Activated B cell treated with CpG ODN at 0.5 μM for 24 hours (primary cell): ENCODE measurements at regions not wholly inside any gene's neighbourhood (a gene's known extent, or its start where the extent isn't known, plus 50 kb on each side); places are given as distances from the start of the nearest gene placed in this dataset.

ENCODE experiments used
- ATAC-seq: fragments of 200-7000 bp; cut with Tn5 transposase; one replicate; pipeline ENCODE4 v1.10.0; 2021; ENCODE audit warnings: low read depth, mild to moderate bottlenecking, moderate library complexity
- CTCF ChIA-PET: fragments of 350-600 bp; sonication (Branson Sonifier 250); formaldehyde crosslinking; loops from one replicate; lab custom pipeline; 2021; ENCODE audit warnings: antibody characterized with exemption; lab: Charles Lee
- POLR2A ChIA-PET: fragments of 350-600 bp; sonication (Branson Sonifier 250); formaldehyde crosslinking; loops from one replicate; lab custom pipeline; 2021; ENCODE audit warnings: antibody characterized with exemption; lab: Charles Lee
- DNase-seq: peaks from one replicate; pipeline ENCODE4 v3.0.0; 2022
- H3K27ac Mint-ChIP-seq: one replicate; pipeline ENCODE4 v1.8.0; 2020; ENCODE audit warnings: mixed read lengths
- H3K27me3 Mint-ChIP-seq: one replicate; pipeline ENCODE4 v1.8.0; 2021; ENCODE audit warnings: mixed read lengths
- H3K36me3 Mint-ChIP-seq: one replicate; pipeline ENCODE4 v1.8.0; 2021; ENCODE audit warnings: low read depth, mixed read lengths
- H3K4me1 Mint-ChIP-seq: one replicate; pipeline ENCODE4 v1.8.0; 2021; ENCODE audit warnings: mixed read lengths
- H3K4me3 Mint-ChIP-seq: one replicate; pipeline ENCODE4 v1.8.0; 2020; ENCODE audit warnings: mild to moderate bottlenecking, mixed read lengths
- H3K9me3 Mint-ChIP-seq: one replicate; pipeline ENCODE4 v1.8.0; 2020; ENCODE audit warnings: mixed read lengths
- intact Hi-C: fragments of 100-400 bp; cut with micrococcal nuclease; formaldehyde crosslinking; loops from one replicate; pipeline ENCODE4 v1.15.1; 2024
- TF ChIP-seq, protein P1 (sequence below): fragments of 200-600 bp; IDR thresholded peaks from one replicate; pipeline ENCODE4 v1.8.0; 2022; ENCODE audit warnings: antibody characterized with exemption, mild to moderate bottlenecking

DNA sequence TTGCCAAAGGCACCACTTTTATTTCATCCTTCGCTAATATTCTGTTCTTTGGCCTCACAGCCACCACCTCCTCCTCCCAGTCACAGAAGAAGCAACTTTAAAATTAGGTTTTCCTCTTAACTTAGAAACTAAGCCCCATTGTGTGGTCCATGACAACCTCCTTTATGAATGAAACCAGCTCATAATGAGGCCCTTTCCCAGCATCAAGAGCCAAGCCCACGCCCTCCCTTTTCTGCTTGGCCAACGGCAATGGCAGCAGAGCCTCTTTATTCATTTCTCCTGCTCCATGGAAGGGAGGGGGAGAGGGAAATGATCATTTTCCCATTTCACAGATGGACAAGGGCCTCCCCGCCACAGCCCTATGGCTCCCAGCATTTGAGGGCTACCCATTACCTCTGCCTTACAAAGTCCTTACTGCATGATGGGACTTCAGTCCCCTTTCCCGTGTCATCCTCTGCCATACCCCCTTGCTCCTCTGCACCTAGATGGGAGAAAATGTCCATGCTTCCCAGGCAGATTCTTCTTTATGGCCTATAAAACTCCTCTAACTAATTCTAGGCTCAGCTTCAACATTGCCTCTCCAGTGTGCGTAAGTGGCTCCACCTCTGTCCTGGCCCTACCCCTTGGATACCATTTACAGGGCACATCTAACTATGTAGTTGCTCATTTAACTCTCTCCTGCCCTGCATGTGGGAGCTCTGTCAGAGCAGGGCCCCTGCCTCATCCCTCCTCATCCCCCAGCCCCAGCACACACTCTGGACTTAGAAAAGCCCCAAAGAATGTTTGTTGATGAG, 475.5 kb downstream of the RPS24 start:
- H3K9me3 Mint-ChIP-seq, result no peaks in the 10 kb centered on the region
- ChIA-PET CTCF (no interaction called here), POLR2A (no interaction called here)
- H3K36me3 Mint-ChIP-seq, result no peaks in the 10 kb centered on the region
- no peak overlapping the region for H3K4me3 Mint-ChIP-seq
- intact Hi-C loops, result no loop called here
- H3K4me1 Mint-ChIP-seq, result no peaks in the 10 kb centered on the region
- TF ChIP-seq, protein P1, sequence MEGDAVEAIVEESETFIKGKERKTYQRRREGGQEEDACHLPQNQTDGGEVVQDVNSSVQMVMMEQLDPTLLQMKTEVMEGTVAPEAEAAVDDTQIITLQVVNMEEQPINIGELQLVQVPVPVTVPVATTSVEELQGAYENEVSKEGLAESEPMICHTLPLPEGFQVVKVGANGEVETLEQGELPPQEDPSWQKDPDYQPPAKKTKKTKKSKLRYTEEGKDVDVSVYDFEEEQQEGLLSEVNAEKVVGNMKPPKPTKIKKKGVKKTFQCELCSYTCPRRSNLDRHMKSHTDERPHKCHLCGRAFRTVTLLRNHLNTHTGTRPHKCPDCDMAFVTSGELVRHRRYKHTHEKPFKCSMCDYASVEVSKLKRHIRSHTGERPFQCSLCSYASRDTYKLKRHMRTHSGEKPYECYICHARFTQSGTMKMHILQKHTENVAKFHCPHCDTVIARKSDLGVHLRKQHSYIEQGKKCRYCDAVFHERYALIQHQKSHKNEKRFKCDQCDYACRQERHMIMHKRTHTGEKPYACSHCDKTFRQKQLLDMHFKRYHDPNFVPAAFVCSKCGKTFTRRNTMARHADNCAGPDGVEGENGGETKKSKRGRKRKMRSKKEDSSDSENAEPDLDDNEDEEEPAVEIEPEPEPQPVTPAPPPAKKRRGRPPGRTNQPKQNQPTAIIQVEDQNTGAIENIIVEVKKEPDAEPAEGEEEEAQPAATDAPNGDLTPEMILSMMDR, result no peak
- peaks cover 15% of the 10 kb centered on the region for H3K27me3 Mint-ChIP-seq
- ATAC-seq, result no peak
- H3K27ac Mint-ChIP-seq, result no peak overlapping the region
- no peak for DNase-seq

DNA sequence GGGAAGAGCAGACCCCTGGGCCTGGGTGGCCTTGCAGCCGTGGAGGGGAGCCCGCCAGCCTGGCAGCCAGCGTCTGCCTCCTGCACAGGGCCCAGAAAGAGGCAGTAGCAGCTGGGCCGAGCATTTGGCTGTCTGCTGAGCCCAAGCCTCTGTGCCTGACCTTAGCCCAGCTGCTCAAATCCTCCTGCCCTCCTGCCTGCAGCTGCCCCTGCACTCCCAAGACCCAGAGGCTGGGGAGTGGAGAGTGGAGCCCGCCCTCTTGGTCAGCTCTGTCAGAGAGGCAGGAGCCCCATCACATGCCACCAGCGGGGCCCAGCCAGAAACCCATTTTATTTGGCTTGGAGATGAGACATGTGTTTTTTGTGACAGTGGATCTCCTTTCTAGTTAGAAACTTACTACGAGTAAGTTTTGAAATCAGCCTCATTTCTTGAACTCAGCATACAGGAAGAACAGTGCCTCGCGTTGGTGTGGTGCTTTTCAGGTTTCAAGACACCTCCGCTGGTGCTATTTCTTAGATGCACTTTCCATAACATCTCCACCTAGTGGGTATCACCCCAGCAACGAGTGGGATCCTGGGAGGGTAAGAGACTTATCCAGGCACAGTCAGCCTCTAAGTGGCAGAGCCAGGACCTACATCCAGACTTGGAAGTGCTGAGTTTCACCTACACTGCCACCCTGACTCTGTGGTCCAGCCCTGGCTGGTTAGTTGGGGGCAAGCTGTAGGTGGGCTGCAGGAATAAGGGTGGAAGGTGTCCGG, 477.1 kb downstream of the RPS24 start:
- Mint-ChIP-seq H3K27me3 (peaks cover 11% of the 10 kb centered on the region), H3K36me3 (no peaks in the 10 kb centered on the region), H3K27ac (no peak overlapping the region), H3K4me3 (no peak overlapping the region), H3K4me1 (no peaks in the 10 kb centered on the region), H3K9me3 (no peaks in the 10 kb centered on the region)
- POLR2A ChIA-PET, result no interaction called here
- ATAC-seq (no peak), DNase-seq (no peak)
- TF ChIP-seq, protein P1, result no peak
- intact Hi-C loops, result no loop called here
- CTCF ChIA-PET, result no interaction called here

GRCh38 chr10:78511324-78512204, 477.9 kb downstream of the RPS24 start:
- Mint-ChIP-seq H3K4me3 (no peak overlapping the region), H3K9me3 (no peaks in the 10 kb centered on the region), H3K27ac (no peak overlapping the region), H3K36me3 (no peaks in the 10 kb centered on the region), H3K27me3 (peaks cover 11% of the 10 kb centered on the region), H3K4me1 (no peaks in the 10 kb centered on the region)
- TF ChIP-seq, protein P1, result no peak
- intact Hi-C loops, result no loop called here
- CTCF ChIA-PET, result no interaction called here
- DNase-seq (no peak), ATAC-seq (no peak)
- POLR2A ChIA-PET, result no interaction called here

GRCh38 chr10:78512205-78512550, 478.5 kb downstream of the RPS24 start:
- Mint-ChIP-seq H3K36me3 (no peaks in the 10 kb centered on the region), H3K27me3 (peaks cover 11% of the 10 kb centered on the region), H3K4me1 (no peaks in the 10 kb centered on the region), H3K4me3 (no peak overlapping the region), H3K27ac (no peak overlapping the region), H3K9me3 (no peaks in the 10 kb centered on the region)
- intact Hi-C loops, result no loop called here
- ATAC-seq (no peak), DNase-seq (no peak)
- POLR2A ChIA-PET, result no interaction called here
- TF ChIP-seq, protein P1, result no peak
- CTCF ChIA-PET, result no interaction called here

GRCh38 chr10:78513330-78513729, 479.7 kb downstream of the RPS24 start:
- ATAC-seq (no peak), DNase-seq (no peak)
- Mint-ChIP-seq H3K4me1 (no peaks in the 10 kb centered on the region), H3K27ac (no peak overlapping the region), H3K9me3 (no peaks in the 10 kb centered on the region), H3K27me3 (peaks cover 13% of the 10 kb centered on the region), H3K36me3 (no peaks in the 10 kb centered on the region), H3K4me3 (no peak overlapping the region)
- intact Hi-C loops, result no loop called here
- TF ChIP-seq, protein P1, result no peak
- CTCF ChIA-PET, result no interaction called here
- POLR2A ChIA-PET, result no interaction called here
